PC-3 (cell line): ENCODE measurements at regions not wholly inside any gene's neighbourhood (a gene's known extent, or its start where the extent isn't known, plus 50 kb on each side); places are given as distances from the start of the nearest gene placed in this dataset.

Experiments
- ATAC-seq: fragments of 200-7000 bp; cut with Tn5 transposase; 2 replicates; pipeline ENCODE4 v1.9.1; 2020; ENCODE audit warnings: mild to moderate bottlenecking, moderate library complexity
- BruUV-seq: library from RNA; stranded (reverse); fragments of 400-500 nt; replicated peaks from 2 replicates; lab custom pipeline; 2021; lab: Mats Ljungman, UMichigan
- CTCF ChIA-PET: fragments of 300-600 bp; sonication (Branson Sonifier 250); formaldehyde crosslinking; loops from one replicate; lab custom pipeline; 2022; ENCODE audit warnings: antibody characterized with exemption; lab: Charles Lee
- POLR2A ChIA-PET: fragments of 300-600 bp; sonication (Branson Sonifier 250); formaldehyde crosslinking; loops from one replicate; lab custom pipeline; 2022; ENCODE audit warnings: antibody characterized with exemption; ENCODE audit not compliant: unreplicated experiment; lab: Charles Lee
- DNase-seq: peaks from one replicate; pipeline ENCODE4 v3.0.0-alpha.2; 2015
- H2AFZ ChIP-seq: fragments of 300-600 bp; sonication (generic); 2 replicates; pipeline ENCODE4 v1.6.0; 2016; ENCODE audit warnings: antibody characterized with exemption, low read length
- H3F3A ChIP-seq: fragments of 300-600 bp; sonication (generic); one replicate; pipeline ENCODE4 v1.6.0; 2017; ENCODE audit warnings: antibody characterized with exemption, low read length, control low read depth, mild to moderate bottlenecking; ENCODE audit not compliant: unreplicated experiment
- H3K27ac ChIP-seq: fragments of 300-600 bp; sonication (generic); 2 replicates; pipeline ENCODE4 v1.5.1; 2016; ENCODE audit warnings: mild to moderate bottlenecking, low read length
- H3K27me3 ChIP-seq: fragments of 300-600 bp; sonication (generic); 2 replicates; pipeline ENCODE4 v1.6.1; 2016; ENCODE audit warnings: low read length, mixed read lengths
- H3K36me3 ChIP-seq: fragments of 300-600 bp; sonication (generic); 2 replicates; pipeline ENCODE4 v1.6.1; 2016; ENCODE audit warnings: low read depth, mixed run types, low read length, mixed read lengths
- H3K4me1 ChIP-seq: fragments of 300-600 bp; sonication (generic); 2 replicates; pipeline ENCODE4 v1.5.1; 2016; ENCODE audit warnings: low read length; ENCODE audit not compliant: insufficient read depth
- H3K4me2 ChIP-seq: fragments of 300-600 bp; sonication (generic); 2 replicates; pipeline ENCODE4 v1.6.0; 2016; ENCODE audit warnings: low read length
- H3K4me3 ChIP-seq: fragments of 300-600 bp; sonication (generic); 2 replicates; pipeline ENCODE4 v1.5.1; 2016; ENCODE audit warnings: mild to moderate bottlenecking, low read length, mixed read lengths
- H3K79me2 ChIP-seq: fragments of 300-600 bp; sonication (generic); 2 replicates; pipeline ENCODE4 v1.6.1; 2017; ENCODE audit warnings: low read length, mixed read lengths
- H3K9ac ChIP-seq: fragments of 300-600 bp; sonication (generic); 2 replicates; pipeline ENCODE4 v1.6.0; 2016; ENCODE audit warnings: mild to moderate bottlenecking, low read length
- H3K9me2 ChIP-seq: fragments of 300-600 bp; sonication (generic); replicated peaks from 2 replicates; pipeline ENCODE4 v1.6.1; 2016; ENCODE audit warnings: mixed run types, low read length, mixed read lengths
- H3K9me3 ChIP-seq: fragments of 300-600 bp; sonication (generic); 2 replicates; pipeline ENCODE4 v1.6.1; 2016; ENCODE audit warnings: low read length, mixed read lengths
- H4K20me1 ChIP-seq: fragments of 300-600 bp; sonication (generic); 2 replicates; pipeline ENCODE4 v1.6.1; 2016; ENCODE audit warnings: low read length, mixed read lengths
- CTCF ChIP-seq: fragments of 300-600 bp; sonication (generic); conservative IDR thresholded peaks from 2 replicates; pipeline ENCODE4 v1.5.1; 2017; ENCODE audit warnings: antibody characterized with exemption, low read depth, mild to moderate bottlenecking, low read length
- EZH2 ChIP-seq: fragments of 300-600 bp; sonication (generic); IDR thresholded peaks from one replicate; pipeline ENCODE4 v1.6.1; 2017; ENCODE audit warnings: antibody characterized with exemption, mild to moderate bottlenecking, low read length; ENCODE audit not compliant: unreplicated experiment
- EZH2phosphoT487 ChIP-seq: fragments of 300-600 bp; sonication (generic); IDR thresholded peaks from 2 replicates; pipeline ENCODE4 v1.6.1; 2018; ENCODE audit warnings: mild to moderate bottlenecking, antibody characterized with exemption, low read length, borderline replicate concordance
- intact Hi-C: fragments of 100-400 bp; cut with micrococcal nuclease; formaldehyde crosslinking; loops from 2 replicates; pipeline ENCODE4 v1.9.0; 2023

- intact Hi-C loops: no loop called here
- Histone ChIP-seq H2AFZ (no peak overlapping the region), H3K9me3 (no peaks in the 10 kb centered on the region), H4K20me1 (no peaks in the 10 kb centered on the region), H3K9me2 (no peaks in the 10 kb centered on the region), H3K27ac (no peak overlapping the region), H3K79me2 (no peaks in the 10 kb centered on the region), H3K4me1 (0 out of 2 replicates have a peak, but pooled peaks cover 8% of the 10 kb centered on the region), H3K27me3 (peaks cover 19% of the 10 kb centered on the region; the same call in 1 of the 2 replicates), H3K9ac (no peak overlapping the region), H3K4me2 (no peak overlapping the region), H3K4me3 (no peak overlapping the region), H3F3A (no peaks in the 10 kb centered on the region), H3K36me3 (no peaks in the 10 kb centered on the region)
- BruUV-seq: no TSS peak
- DNase-seq: peak; percentile 47
- peak; percentile 42; the same call in 1 of the 2 replicates for ATAC-seq
- POLR2A ChIA-PET: interaction anchor here (0.5 kb wide), 1 partner anchor 86 kb away, joined by 3 read pairs; no protein-coding TSS in a partner anchor
- CTCF ChIA-PET: interaction anchor here (0.6 kb wide), 1 partner anchor 312 kb away, joined by 7 read pairs; no protein-coding TSS in a partner anchor
- no peak for TF ChIP-seq EZH2
- no peak for TF ChIP-seq CTCF
- TF ChIP-seq EZH2phosphoT487: no peak
These were observed 186.6 kb downstream of the RAB11FIP2 start for GRCh38 chr10:117860135-117860534.

- Histone ChIP-seq H3K4me3 (no peak overlapping the region), H3F3A (no peaks in the 10 kb centered on the region), H3K27ac (no peak overlapping the region), H3K27me3 (peaks cover 18% of the 10 kb centered on the region; the same call in 1 of the 2 replicates), H3K9me3 (no peaks in the 10 kb centered on the region), H3K79me2 (no peaks in the 10 kb centered on the region), H3K36me3 (no peaks in the 10 kb centered on the region), H3K4me1 (0 out of 2 replicates have a peak, but pooled peaks cover 8% of the 10 kb centered on the region), H4K20me1 (no peaks in the 10 kb centered on the region), H2AFZ (no peak overlapping the region), H3K9ac (no peak overlapping the region), H3K9me2 (no peaks in the 10 kb centered on the region), H3K4me2 (no peak overlapping the region)
- BruUV-seq: no TSS peak
- intact Hi-C loops: loop anchor here (1.0 kb wide), 1 partner anchor 380 kb away; no protein-coding TSS in a partner anchor
- ATAC-seq (no peak), DNase-seq (peak; percentile 46)
- CTCF ChIA-PET: no interaction called here
- POLR2A ChIA-PET: interaction anchor here (0.5 kb wide), 1 partner anchor 85 kb away, joined by 3 read pairs; no protein-coding TSS in a partner anchor
- TF ChIP-seq EZH2phosphoT487 (no peak), CTCF (peak; percentile 55)
These were observed 185.9 kb downstream of the RAB11FIP2 start for GRCh38 chr10:117860823-117861222.

- Histone ChIP-seq H3K27me3 (peaks cover 22% of the 10 kb centered on the region; the same call in 1 of the 2 replicates), H3K27ac (no peak overlapping the region), H3F3A (no peaks in the 10 kb centered on the region), H3K4me3 (no peak overlapping the region), H3K9ac (no peak overlapping the region), H3K36me3 (no peaks in the 10 kb centered on the region), H2AFZ (no peak overlapping the region), H3K4me1 (0 out of 2 replicates have a peak, but pooled peaks cover 8% of the 10 kb centered on the region), H3K79me2 (no peaks in the 10 kb centered on the region), H4K20me1 (no peaks in the 10 kb centered on the region), H3K4me2 (no peak overlapping the region), H3K9me2 (no peaks in the 10 kb centered on the region), H3K9me3 (no peaks in the 10 kb centered on the region)
- intact Hi-C loops: loop anchor here (1.0 kb wide), 1 partner anchor 380 kb away; no protein-coding TSS in a partner anchor
- no peak for TF ChIP-seq EZH2phosphoT487
- TF ChIP-seq EZH2: no peak
- no peak for TF ChIP-seq CTCF
- ChIA-PET POLR2A (no interaction called here), CTCF (no interaction called here)
- ATAC-seq (no peak), DNase-seq (no peak)
- BruUV-seq: no TSS peak
These were observed 185.4 kb downstream of the RAB11FIP2 start for GRCh38 chr10:117861329-117861728.
